ENCODE measurements at regions not wholly inside any gene's neighbourhood (a gene's known extent, or its start where the extent isn't known, plus 50 kb on each side); places are given as distances from the start of the nearest gene placed in this dataset.
A peak's percentile ranks its signal among the peaks of the same experiment; 100 is the strongest.

DNA sequence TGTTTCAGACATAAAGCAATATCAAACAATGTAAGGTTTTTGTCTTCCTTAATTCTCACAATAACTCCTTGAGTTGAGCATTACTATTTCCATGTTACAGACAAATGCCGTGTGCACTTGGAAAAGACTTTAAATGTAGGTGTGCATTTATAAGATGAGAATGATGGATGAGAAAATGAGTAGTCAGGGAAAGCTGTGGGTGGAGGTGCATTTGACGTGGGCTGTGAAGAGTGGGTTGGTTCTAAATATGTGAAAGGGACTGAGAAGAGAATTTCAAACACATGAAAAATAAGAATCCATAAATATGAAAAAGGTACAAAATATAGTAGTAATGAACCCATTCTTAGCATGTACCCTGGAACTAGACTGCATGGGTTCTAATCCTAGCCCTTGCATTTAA, 171.6 kb upstream of the PPP2R2B start:
- WGBS (ENCODE audit: insufficient coverage) = 100% methylated on average over 1 of the region's 2 CpGs
- ChIA-PET POLR2A (no interaction called here), CTCF (no interaction called here)
- Histone ChIP-seq H3K36me3 (ENCODE audit: control insufficient read depth in 4 of 4, insufficient read depth in 4 of 4, low read length in 3 of 4) (no peaks in the 10 kb centered on the region), H3K27ac (ENCODE audit: insufficient read depth in 1 of 2, low read depth in 1 of 2, low read length in 2 of 2, poor library complexity in 1 of 2, severe bottlenecking in 2 of 2) (no peak overlapping the region), H3K4me1 (ENCODE audit: control extremely low read depth in 1 of 4, control insufficient read depth in 4 of 4, insufficient read depth in 4 of 4, low read length in 3 of 4) (peaks cover 0 to 2% (median 0%) of the 10 kb centered on the region in 4 experiments), H3K27me3 (replicated peaks in 2 of 5; ENCODE audit: control insufficient read depth in 4 of 5, insufficient read depth in 5 of 5, low read length in 4 of 5) (peaks cover 0 to 3% (median 0%) of the 10 kb centered on the region in 5 experiments), H3K4me3 (ENCODE audit: control insufficient read depth in 1 of 7, extremely low read depth in 1 of 7, insufficient read depth in 4 of 7, low read depth in 2 of 7, low read length in 6 of 7) (no peak overlapping the region), H3K9me3 (ENCODE audit: control extremely low read depth in 1 of 5, control insufficient read depth in 4 of 5, insufficient read depth in 2 of 5, low read depth in 1 of 5, low read length in 4 of 5) (no peaks in the 10 kb centered on the region)
- no peak for DNase-seq

DNA sequence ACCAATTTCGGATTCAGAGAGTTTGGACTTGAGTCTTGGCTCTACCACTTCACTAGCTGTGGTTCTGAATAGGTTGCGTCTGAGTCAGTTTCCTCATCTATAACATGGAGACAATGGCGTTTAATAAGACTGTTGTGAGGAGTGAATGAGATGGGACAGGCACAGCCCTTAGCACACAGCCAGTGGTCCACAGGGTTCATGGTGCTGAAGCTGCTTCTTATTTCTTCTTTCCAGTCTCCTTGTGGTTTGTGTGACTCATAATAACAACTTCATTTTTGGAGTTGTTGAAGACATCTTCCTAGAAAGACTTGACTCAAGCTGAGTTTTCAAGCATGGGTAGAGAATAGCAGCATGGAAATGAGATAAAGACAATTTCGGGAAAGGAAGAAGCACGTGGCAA, 172.6 kb upstream of the PPP2R2B start:
- Histone ChIP-seq H3K27ac (ENCODE audit: insufficient read depth in 1 of 2, low read depth in 1 of 2, low read length in 2 of 2, poor library complexity in 1 of 2, severe bottlenecking in 2 of 2) (no peak overlapping the region), H3K4me3 (ENCODE audit: control insufficient read depth in 1 of 7, extremely low read depth in 1 of 7, insufficient read depth in 4 of 7, low read depth in 2 of 7, low read length in 6 of 7) (no peak overlapping the region), H3K36me3 (ENCODE audit: control insufficient read depth in 4 of 4, insufficient read depth in 4 of 4, low read length in 3 of 4) (no peaks in the 10 kb centered on the region), H3K9me3 (ENCODE audit: control extremely low read depth in 1 of 5, control insufficient read depth in 4 of 5, insufficient read depth in 2 of 5, low read depth in 1 of 5, low read length in 4 of 5) (no peaks in the 10 kb centered on the region), H3K27me3 (replicated peaks in 2 of 5; ENCODE audit: control insufficient read depth in 4 of 5, insufficient read depth in 5 of 5, low read length in 4 of 5) (peaks cover 0 to 5% (median 2%) of the 10 kb centered on the region in 5 experiments), H3K4me1 (ENCODE audit: control extremely low read depth in 1 of 4, control insufficient read depth in 4 of 4, insufficient read depth in 4 of 4, low read length in 3 of 4) (peaks cover 0 to 2% (median 0%) of the 10 kb centered on the region in 4 experiments)
- peak in 1 of 3 donors; percentile 2 for DNase-seq
- WGBS (ENCODE audit: insufficient coverage) = 92% methylated on average over 3 of the region's 5 CpGs
- ChIA-PET CTCF (no interaction called here), POLR2A (no interaction called here)

DNA sequence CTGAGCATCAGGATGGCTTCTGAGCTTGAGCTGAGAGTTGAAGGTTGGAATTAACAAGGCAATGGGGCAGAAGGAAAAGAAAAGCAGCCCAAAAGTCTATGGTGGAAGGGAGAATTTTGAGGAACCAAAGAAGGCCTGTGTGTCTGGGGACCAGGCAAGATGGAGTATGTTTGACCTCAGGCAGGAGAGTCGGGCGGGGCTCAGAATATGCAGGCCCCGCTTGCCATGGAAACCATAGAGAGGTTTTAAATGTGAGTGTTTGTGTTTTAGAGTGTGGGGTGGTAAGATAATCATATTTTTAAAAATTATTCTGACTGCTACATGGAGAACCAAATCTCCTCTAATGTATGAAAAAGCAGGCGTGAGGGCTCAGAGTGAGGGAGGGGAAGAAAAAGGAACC, 174.0 kb upstream of the PPP2R2B start:
- H3K27ac ChIP-seq (ENCODE audit: insufficient read depth in 1 of 2, low read depth in 1 of 2, low read length in 2 of 2, poor library complexity in 1 of 2, severe bottlenecking in 2 of 2) = no peak overlapping the region
- POLR2A ChIA-PET = no interaction called here
- H3K4me1 ChIP-seq (ENCODE audit: control extremely low read depth in 1 of 4, control insufficient read depth in 4 of 4, insufficient read depth in 4 of 4, low read length in 3 of 4) = peaks cover 0 to 2% (median 0%) of the 10 kb centered on the region in 4 experiments
- peaks cover 0 to 5% (median 2%) of the 10 kb centered on the region in 5 experiments for H3K27me3 ChIP-seq (replicated peaks in 2 of 5; ENCODE audit: control insufficient read depth in 4 of 5, insufficient read depth in 5 of 5, low read length in 4 of 5)
- WGBS (ENCODE audit: insufficient coverage) = 97% methylated on average over 3 of the region's 4 CpGs
- no peaks in the 10 kb centered on the region for H3K36me3 ChIP-seq (ENCODE audit: control insufficient read depth in 4 of 4, insufficient read depth in 4 of 4, low read length in 3 of 4)
- DNase-seq = no peak
- no peak overlapping the region for H3K4me3 ChIP-seq (ENCODE audit: control insufficient read depth in 1 of 7, extremely low read depth in 1 of 7, insufficient read depth in 4 of 7, low read depth in 2 of 7, low read length in 6 of 7)
- CTCF ChIA-PET = no interaction called here
- no peaks in the 10 kb centered on the region for H3K9me3 ChIP-seq (ENCODE audit: control extremely low read depth in 1 of 5, control insufficient read depth in 4 of 5, insufficient read depth in 2 of 5, low read depth in 1 of 5, low read length in 4 of 5)

DNA sequence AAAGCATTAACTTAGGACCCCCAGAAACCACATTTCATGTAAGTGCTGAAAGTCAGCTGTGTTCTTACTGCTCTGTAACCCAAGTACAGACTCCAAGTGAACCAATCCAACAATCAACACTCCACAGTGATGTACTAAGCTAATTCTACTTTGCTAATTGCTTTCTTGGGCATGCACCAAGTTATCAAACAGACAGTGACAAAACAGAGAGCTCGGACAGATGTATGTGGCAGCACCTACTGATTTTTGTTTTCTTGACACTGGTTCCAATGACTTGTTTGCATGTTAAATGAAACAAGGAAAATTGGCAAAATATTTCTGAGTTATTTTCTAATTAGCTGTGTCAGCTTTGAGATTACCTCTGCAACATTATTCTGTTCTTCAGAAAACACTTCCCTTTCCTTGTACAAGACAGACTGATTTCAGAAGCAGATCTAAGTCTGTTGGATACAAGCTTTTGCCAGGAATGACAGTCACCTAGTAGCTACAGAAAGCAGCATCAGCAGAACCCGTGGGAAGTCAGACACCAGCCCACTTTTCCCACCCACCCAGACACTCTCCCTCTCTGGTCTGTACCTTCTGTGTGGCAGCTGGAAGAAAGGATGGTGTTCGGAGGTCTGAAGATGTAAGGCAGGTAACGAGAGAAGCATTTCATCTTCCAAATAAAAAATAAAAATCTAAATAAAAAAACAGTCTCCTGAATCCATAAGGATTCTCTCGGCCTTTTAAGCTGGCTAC, 176.7 kb upstream of the PPP2R2B start:
- Histone ChIP-seq H3K4me3 (ENCODE audit: control insufficient read depth in 1 of 7, extremely low read depth in 1 of 7, insufficient read depth in 4 of 7, low read depth in 2 of 7, low read length in 6 of 7) (no peak overlapping the region), H3K36me3 (ENCODE audit: control insufficient read depth in 4 of 4, insufficient read depth in 4 of 4, low read length in 3 of 4) (no peaks in the 10 kb centered on the region), H3K9me3 (ENCODE audit: control extremely low read depth in 1 of 5, control insufficient read depth in 4 of 5, insufficient read depth in 2 of 5, low read depth in 1 of 5, low read length in 4 of 5) (no peaks in the 10 kb centered on the region), H3K27me3 (replicated peaks in 2 of 5; ENCODE audit: control insufficient read depth in 4 of 5, insufficient read depth in 5 of 5, low read length in 4 of 5) (peaks cover 2 to 5% (median 3%) of the 10 kb centered on the region in 5 experiments), H3K4me1 (ENCODE audit: control extremely low read depth in 1 of 4, control insufficient read depth in 4 of 4, insufficient read depth in 4 of 4, low read length in 3 of 4) (no peaks in the 10 kb centered on the region), H3K27ac (ENCODE audit: insufficient read depth in 1 of 2, low read depth in 1 of 2, low read length in 2 of 2, poor library complexity in 1 of 2, severe bottlenecking in 2 of 2) (no peak overlapping the region)
- 97% methylated on average over 2 of the region's 5 CpGs for WGBS (ENCODE audit: insufficient coverage)
- ChIA-PET CTCF (no interaction called here), POLR2A (no interaction called here)
- DNase-seq = no peak

DNA sequence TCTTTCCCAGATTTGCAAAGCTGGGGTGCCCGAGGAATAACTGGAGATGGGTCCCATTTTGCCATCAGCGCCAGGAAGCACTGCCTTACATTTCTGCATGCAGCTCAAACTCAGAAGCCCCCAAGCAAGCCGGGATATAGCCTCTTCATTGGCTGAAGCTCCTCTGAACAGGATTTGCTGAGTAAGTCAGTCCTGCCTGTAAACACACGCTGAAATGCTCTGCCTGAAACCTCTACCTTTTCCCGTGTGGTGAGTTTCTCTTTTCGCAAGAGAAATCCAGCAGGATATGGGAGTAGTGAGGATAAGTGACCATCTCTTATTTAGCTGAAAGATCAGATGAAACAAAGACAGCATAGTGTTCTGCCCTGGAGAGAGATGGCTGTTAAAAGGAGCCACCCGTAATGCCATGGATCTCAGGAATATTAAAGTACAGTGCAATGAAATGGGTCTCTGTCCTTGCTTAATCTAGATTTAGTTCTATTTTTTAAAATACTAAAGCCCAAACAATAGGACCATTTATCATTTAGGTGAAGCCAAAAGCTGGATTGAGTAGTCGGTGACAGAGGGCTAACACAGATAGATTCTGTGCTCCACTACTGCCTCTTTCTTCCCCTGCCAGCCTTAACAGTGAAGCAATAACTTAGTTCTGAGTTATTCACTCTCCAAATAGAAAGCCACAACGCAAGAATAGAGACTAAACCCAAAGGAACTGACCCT, 177.5 kb upstream of the PPP2R2B start:
- POLR2A ChIA-PET = no interaction called here
- Histone ChIP-seq H3K4me3 (ENCODE audit: control insufficient read depth in 1 of 7, extremely low read depth in 1 of 7, insufficient read depth in 4 of 7, low read depth in 2 of 7, low read length in 6 of 7) (no peak overlapping the region), H3K9me3 (ENCODE audit: control extremely low read depth in 1 of 5, control insufficient read depth in 4 of 5, insufficient read depth in 2 of 5, low read depth in 1 of 5, low read length in 4 of 5) (no peaks in the 10 kb centered on the region), H3K27ac (ENCODE audit: insufficient read depth in 1 of 2, low read depth in 1 of 2, low read length in 2 of 2, poor library complexity in 1 of 2, severe bottlenecking in 2 of 2) (no peak overlapping the region), H3K36me3 (ENCODE audit: control insufficient read depth in 4 of 4, insufficient read depth in 4 of 4, low read length in 3 of 4) (no peaks in the 10 kb centered on the region), H3K4me1 (ENCODE audit: control extremely low read depth in 1 of 4, control insufficient read depth in 4 of 4, insufficient read depth in 4 of 4, low read length in 3 of 4) (no peaks in the 10 kb centered on the region), H3K27me3 (replicated peaks in 2 of 5; ENCODE audit: control insufficient read depth in 4 of 5, insufficient read depth in 5 of 5, low read length in 4 of 5) (peaks cover 2 to 5% (median 3%) of the 10 kb centered on the region in 5 experiments)
- no peak for DNase-seq
- 56% methylated on average over 5 of the region's 9 CpGs for WGBS (ENCODE audit: insufficient coverage)
- CTCF ChIA-PET = no interaction called here

DNA sequence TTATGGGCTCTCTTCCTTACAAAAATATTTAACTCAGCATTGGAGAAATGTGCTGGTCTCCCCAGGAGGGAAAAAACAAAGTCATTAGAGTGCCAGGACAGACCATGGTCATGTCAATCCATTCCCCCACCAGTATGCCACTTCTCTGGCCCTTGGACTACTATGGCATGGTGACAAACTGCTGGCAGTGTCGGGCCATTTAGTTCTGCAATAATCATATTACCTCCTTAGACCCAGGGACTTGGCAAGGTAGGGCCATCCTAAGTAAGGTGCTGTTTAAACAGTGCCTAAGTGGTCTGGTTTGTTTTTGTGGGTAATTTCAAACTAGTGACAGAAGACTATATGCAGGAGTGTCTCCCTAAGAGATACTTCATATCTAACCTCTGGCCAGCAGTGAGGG, 177.8 kb upstream of the STK32A start:
- no CpG with 5 or more reads among the region's 1 CpG for WGBS (ENCODE audit: insufficient coverage)
- H3K4me3 ChIP-seq (ENCODE audit: control insufficient read depth in 1 of 7, extremely low read depth in 1 of 7, insufficient read depth in 4 of 7, low read depth in 2 of 7, low read length in 6 of 7) = no peak overlapping the region
- peaks cover 2 to 5% (median 3%) of the 10 kb centered on the region in 5 experiments for H3K27me3 ChIP-seq (replicated peaks in 2 of 5; ENCODE audit: control insufficient read depth in 4 of 5, insufficient read depth in 5 of 5, low read length in 4 of 5)
- POLR2A ChIA-PET = no interaction called here
- DNase-seq = no peak
- H3K4me1 ChIP-seq (ENCODE audit: control extremely low read depth in 1 of 4, control insufficient read depth in 4 of 4, insufficient read depth in 4 of 4, low read length in 3 of 4) = no peaks in the 10 kb centered on the region
- CTCF ChIA-PET = no interaction called here
- H3K9me3 ChIP-seq (ENCODE audit: control extremely low read depth in 1 of 5, control insufficient read depth in 4 of 5, insufficient read depth in 2 of 5, low read depth in 1 of 5, low read length in 4 of 5) = no peaks in the 10 kb centered on the region
- H3K27ac ChIP-seq (ENCODE audit: insufficient read depth in 1 of 2, low read depth in 1 of 2, low read length in 2 of 2, poor library complexity in 1 of 2, severe bottlenecking in 2 of 2) = no peak overlapping the region
- H3K36me3 ChIP-seq (ENCODE audit: control insufficient read depth in 4 of 4, insufficient read depth in 4 of 4, low read length in 3 of 4) = no peaks in the 10 kb centered on the region

DNA sequence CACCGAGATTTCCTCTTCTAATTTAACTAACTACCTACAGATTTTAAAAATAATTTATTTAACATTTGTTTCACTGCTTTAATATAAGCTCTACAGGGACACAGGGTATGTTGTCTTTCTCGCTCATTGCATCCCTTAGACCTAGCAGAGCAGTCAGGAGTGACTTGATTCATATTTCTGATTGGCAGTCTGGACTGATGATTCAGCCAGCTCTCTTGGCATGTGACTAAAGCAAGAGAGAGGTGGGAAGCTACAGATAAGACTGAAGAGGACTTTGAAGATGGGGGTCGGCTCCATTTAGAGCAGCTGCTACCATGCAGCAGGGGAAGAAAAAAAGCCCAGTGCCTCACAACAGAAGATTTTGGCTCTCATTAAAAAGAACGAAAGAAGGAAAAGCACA, 173.4 kb upstream of the STK32A start:
- H3K36me3 ChIP-seq (ENCODE audit: control insufficient read depth in 4 of 4, insufficient read depth in 4 of 4, low read length in 3 of 4) = no peaks in the 10 kb centered on the region
- no peak overlapping the region for H3K27ac ChIP-seq (ENCODE audit: insufficient read depth in 1 of 2, low read depth in 1 of 2, low read length in 2 of 2, poor library complexity in 1 of 2, severe bottlenecking in 2 of 2)
- H3K4me3 ChIP-seq (ENCODE audit: control insufficient read depth in 1 of 7, extremely low read depth in 1 of 7, insufficient read depth in 4 of 7, low read depth in 2 of 7, low read length in 6 of 7) = no peak overlapping the region
- 79% methylated on average over 2 of the region's 4 CpGs for WGBS (ENCODE audit: insufficient coverage)
- H3K9me3 ChIP-seq (ENCODE audit: control extremely low read depth in 1 of 5, control insufficient read depth in 4 of 5, insufficient read depth in 2 of 5, low read depth in 1 of 5, low read length in 4 of 5) = no peaks in the 10 kb centered on the region
- POLR2A ChIA-PET = no interaction called here
- peaks cover 0 to 3% (median 0%) of the 10 kb centered on the region in 5 experiments for H3K27me3 ChIP-seq (replicated peaks in 2 of 5; ENCODE audit: control insufficient read depth in 4 of 5, insufficient read depth in 5 of 5, low read length in 4 of 5)
- no peak for DNase-seq
- H3K4me1 ChIP-seq (ENCODE audit: control extremely low read depth in 1 of 4, control insufficient read depth in 4 of 4, insufficient read depth in 4 of 4, low read length in 3 of 4) = no peaks in the 10 kb centered on the region
- CTCF ChIA-PET = no interaction called here
